Pancreas (tissue), 10 donors: ENCODE measurements at regions not wholly inside any gene's neighbourhood (a gene's known extent, or its start where the extent isn't known, plus 50 kb on each side); places are given as distances from the start of the nearest gene placed in this dataset.

Source experiments
- ATAC-seq, 4 donors: fragments of 200-7000 bp; cut with Tn5 transposase; one replicate each; pipeline versions ENCODE4 v1.8.0 to v1.9.1; 2020; ENCODE audit warnings: mild to moderate bottlenecking in 4 of 4, moderate library complexity in 4 of 4
- DNase-seq, 6 donors: peaks; one replicate each; pipeline ENCODE4 v3.0.0-alpha.2; 2020
- FAIRE-seq: peaks from 2 replicates; lab custom pipeline; 2012; peaks lifted over from hg19 to GRCh38; lab: Jason Lieb, UNC
- H3K27ac ChIP-seq, 4 donors: fragments of 200-600 bp; sonication (generic); 1 replicate in 3 of 4; 2 replicates in 1 of 4; pipeline versions ENCODE4 v1.5.0 to v1.8.0; 2020
- H3K27me3 ChIP-seq, 4 donors: fragments of 200-600 bp; one replicate each; pipeline ENCODE4 v1.8.0; 2021
- H3K36me3 ChIP-seq, 3 donors: fragments of 200-600 bp; sonication (generic) in 1 of 3; one replicate each; pipeline versions ENCODE4 v1.5.0 to v1.8.0; 2020 to 2021
- H3K4me1 ChIP-seq, 3 donors: fragments of 200-600 bp; one replicate each; pipeline ENCODE4 v1.8.0; 2021
- H3K4me3 ChIP-seq, 4 donors: fragments of 200-600 bp; sonication (generic) in 2 of 4; one replicate each; pipeline versions ENCODE4 v1.5.0 to v1.8.0; 2020 to 2021
- H3K9me3 ChIP-seq, 4 donors: fragments of 200-600 bp; one replicate each; pipeline ENCODE4 v1.8.0; 2021
- WGBS, 2 donors: extraction: QIAGEN DNeasy Blood & Tissue Kit; methylation state at CpG; one replicate each; pipeline ENCODE4 v1.1.7; 2013; 5-methylcytosine and 5-hydroxymethylcytosine counted together
- intact Hi-C, 3 donors: fragments of 100-400 bp; cut with DNase I; formaldehyde crosslinking; loops; one replicate each; pipeline versions ENCODE4 v1.11.1 to v1.14.2; 2022
- TF ChIP-seq, protein P1 (sequence below), 4 donors: fragments of 200-600 bp; sonication (generic) in 3 of 4; IDR thresholded peaks; one replicate each; pipeline versions ENCODE4 v1.5.0 to v1.8.0; 2021; ENCODE audit warnings: antibody characterized with exemption in 4 of 4
- donor health status: healthy with polysubstance abuse.
- donor health status: DM: no; HTN: no; CAD: no; lungs with moderate emphysema.
- donor health status: DM: no; HTN: no; CAD: no.
- donor health status: control.
- donor health status: control.
- donor health status: Bipolar disorder and iron deficiency.
- donor health status: DM: yes; HTN: yes; CAD: no.
- donor health status: DM: no; HTN: no; CAD: no.
- donor health status: DM: no; HTN: no; CAD: no.
- donor health status: DM: yes; HTN: yes; CAD: no.

DNA sequence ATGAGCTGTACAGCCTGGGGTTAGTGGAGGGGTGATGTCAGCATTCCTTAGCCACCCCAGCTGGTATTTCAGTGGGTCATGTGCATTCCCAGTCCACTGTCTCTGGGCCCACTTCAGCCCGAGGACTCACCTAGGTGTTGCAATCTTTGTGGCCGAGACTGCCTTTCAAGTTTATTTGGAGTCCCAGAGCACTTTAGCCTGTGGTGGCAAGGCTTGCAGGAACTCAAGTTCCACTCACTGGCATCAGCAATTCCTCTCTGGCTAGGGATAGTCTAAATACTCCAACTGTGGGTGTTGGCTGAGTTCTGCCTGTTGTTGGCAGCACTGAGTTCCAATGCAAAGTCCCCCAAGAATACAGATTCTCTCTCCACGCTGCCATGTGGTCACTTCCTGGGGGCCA lies 191.6 kb upstream of the PGR start:
- intact Hi-C loops = no loop called here
- Histone ChIP-seq H3K4me1 (no peaks in the 10 kb centered on the region), H3K9me3 (no peaks in the 10 kb centered on the region), H3K36me3 (no peaks in the 10 kb centered on the region), H3K27ac (no peak overlapping the region), H3K27me3 (no peaks in the 10 kb centered on the region), H3K4me3 (no peak overlapping the region)
- DNase-seq = no peak
- no peak for FAIRE-seq
- 46 to 69% methylated on average over 3 of the region's 3 CpGs for WGBS, 2 donors
- TF ChIP-seq, protein P1, sequence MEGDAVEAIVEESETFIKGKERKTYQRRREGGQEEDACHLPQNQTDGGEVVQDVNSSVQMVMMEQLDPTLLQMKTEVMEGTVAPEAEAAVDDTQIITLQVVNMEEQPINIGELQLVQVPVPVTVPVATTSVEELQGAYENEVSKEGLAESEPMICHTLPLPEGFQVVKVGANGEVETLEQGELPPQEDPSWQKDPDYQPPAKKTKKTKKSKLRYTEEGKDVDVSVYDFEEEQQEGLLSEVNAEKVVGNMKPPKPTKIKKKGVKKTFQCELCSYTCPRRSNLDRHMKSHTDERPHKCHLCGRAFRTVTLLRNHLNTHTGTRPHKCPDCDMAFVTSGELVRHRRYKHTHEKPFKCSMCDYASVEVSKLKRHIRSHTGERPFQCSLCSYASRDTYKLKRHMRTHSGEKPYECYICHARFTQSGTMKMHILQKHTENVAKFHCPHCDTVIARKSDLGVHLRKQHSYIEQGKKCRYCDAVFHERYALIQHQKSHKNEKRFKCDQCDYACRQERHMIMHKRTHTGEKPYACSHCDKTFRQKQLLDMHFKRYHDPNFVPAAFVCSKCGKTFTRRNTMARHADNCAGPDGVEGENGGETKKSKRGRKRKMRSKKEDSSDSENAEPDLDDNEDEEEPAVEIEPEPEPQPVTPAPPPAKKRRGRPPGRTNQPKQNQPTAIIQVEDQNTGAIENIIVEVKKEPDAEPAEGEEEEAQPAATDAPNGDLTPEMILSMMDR (IDR thresholded peaks at IDR 0.05) = no peak
- ATAC-seq = no peak

DNA sequence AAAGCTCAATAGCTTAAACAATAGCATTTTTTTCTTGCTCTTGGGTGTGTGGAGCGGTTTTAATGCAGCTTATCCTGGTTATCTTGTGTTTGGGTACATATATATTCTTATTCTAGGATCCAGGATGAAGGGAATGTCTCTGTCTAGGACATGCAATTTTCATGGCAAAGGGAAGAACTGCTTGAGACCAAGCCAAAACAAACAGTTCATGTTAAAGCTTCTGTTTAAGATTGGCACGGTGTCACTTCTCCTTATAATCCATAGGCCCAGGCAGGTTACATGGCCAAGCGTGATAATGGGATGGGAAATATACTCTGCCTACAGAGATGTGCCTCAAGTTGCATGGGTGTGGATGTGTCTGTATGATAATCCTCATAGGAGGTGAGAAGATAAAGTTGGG lies 177.1 kb upstream of the PGR start:
- Histone ChIP-seq H3K27ac (no peak overlapping the region), H3K4me3 (no peak overlapping the region), H3K9me3 (no peaks in the 10 kb centered on the region), H3K4me1 (no peaks in the 10 kb centered on the region), H3K36me3 (no peaks in the 10 kb centered on the region), H3K27me3 (no peaks in the 10 kb centered on the region)
- TF ChIP-seq, protein P1 (IDR thresholded peaks at IDR 0.05) = no peak
- no peak for DNase-seq
- no peak for ATAC-seq
- intact Hi-C loops = no loop called here
- FAIRE-seq = no peak
- WGBS, 2 donors = 50 to 51% methylated on average over 3 of the region's 3 CpGs

DNA sequence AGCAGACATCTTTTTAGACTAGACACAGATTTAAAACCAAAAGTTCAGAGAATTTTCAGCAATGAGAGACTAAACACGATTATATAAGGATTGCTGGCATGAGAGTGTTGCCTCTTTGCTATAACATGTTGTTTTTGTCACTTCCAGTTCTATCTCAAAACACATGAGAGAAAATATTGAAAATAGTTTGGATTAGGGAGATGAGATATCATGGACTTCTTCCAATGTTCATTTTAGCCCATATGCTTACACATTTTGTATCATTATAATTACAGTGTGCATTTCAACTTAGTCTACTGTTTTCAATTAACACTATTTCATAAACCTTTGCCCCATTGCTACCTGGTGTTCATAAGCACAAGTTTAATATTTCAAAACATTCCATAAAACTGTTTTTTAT lies 175.9 kb upstream of the PGR start:
- 43 to 70% methylated on average over 1 of the region's 1 CpG for WGBS, 2 donors
- no peaks in the 10 kb centered on the region for H3K27me3 ChIP-seq
- no peaks in the 10 kb centered on the region for H3K36me3 ChIP-seq
- TF ChIP-seq, protein P1 (IDR thresholded peaks at IDR 0.05) = no peak
- no peak overlapping the region for H3K4me3 ChIP-seq
- H3K9me3 ChIP-seq = no peaks in the 10 kb centered on the region
- no peak for FAIRE-seq
- no peaks in the 10 kb centered on the region for H3K4me1 ChIP-seq
- no peak for DNase-seq
- ATAC-seq = no peak
- intact Hi-C loops = no loop called here
- no peak overlapping the region for H3K27ac ChIP-seq

DNA sequence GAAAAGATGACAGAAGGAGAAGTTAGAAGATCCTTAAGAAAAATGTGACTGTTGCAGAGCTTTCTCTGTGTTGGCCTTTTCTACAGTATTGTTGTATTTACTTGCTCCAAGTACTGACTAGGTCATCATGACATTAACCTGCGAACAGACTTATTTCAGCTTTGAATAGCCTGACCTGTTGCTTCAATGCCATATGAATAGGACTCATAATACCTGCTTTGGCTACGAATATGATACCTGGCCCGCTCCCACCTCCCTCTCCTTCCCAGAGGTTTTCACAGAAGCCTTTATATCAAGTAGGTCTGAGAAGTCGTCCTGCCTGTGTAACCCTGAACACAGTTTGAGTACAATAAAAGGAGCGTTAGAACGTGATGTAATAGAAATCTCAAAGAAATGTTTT lies 169.6 kb upstream of the PGR start:
- WGBS, 2 donors = 49 to 63% methylated on average over 6 of the region's 6 CpGs
- TF ChIP-seq, protein P1 (IDR thresholded peaks at IDR 0.05) = no peak
- Histone ChIP-seq H3K27ac (no peak overlapping the region), H3K9me3 (no peaks in the 10 kb centered on the region), H3K36me3 (no peaks in the 10 kb centered on the region), H3K27me3 (no peaks in the 10 kb centered on the region), H3K4me3 (no peak overlapping the region), H3K4me1 (no peaks in the 10 kb centered on the region)
- DNase-seq (no peak), ATAC-seq (no peak), FAIRE-seq (no peak)
- intact Hi-C loops = no loop called here

DNA sequence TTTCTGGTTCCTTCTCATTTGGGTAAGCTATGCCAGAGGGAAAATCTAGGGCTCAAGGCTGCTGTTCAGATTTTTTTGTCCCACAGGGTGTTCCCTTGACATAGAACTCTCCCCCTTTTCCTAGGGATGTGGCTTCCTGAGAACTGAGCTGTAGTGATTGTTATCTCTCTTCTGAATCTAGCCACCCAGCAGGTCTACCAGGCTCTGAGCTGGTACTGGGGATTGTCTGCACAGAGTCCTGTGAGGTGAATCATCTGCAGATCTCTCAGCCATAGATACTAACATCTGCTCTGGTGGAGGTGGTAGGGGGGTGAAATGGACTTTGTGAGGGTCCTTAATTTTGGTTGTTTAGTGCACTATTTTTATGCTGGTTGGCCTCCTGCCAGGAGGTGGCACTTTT lies 167.3 kb upstream of the PGR start:
- no peak overlapping the region for H3K4me3 ChIP-seq
- no peak overlapping the region for H3K27ac ChIP-seq
- no peak for DNase-seq
- no peaks in the 10 kb centered on the region for H3K36me3 ChIP-seq
- ATAC-seq = no peak
- no peak for FAIRE-seq
- H3K27me3 ChIP-seq = no peaks in the 10 kb centered on the region
- no peaks in the 10 kb centered on the region for H3K4me1 ChIP-seq
- TF ChIP-seq, protein P1 (IDR thresholded peaks at IDR 0.05) = no peak
- intact Hi-C loops = no loop called here
- no peaks in the 10 kb centered on the region for H3K9me3 ChIP-seq
